Testis (tissue), 2 donors: ENCODE measurements at regions not wholly inside any gene's neighbourhood (a gene's known extent, or its start where the extent isn't known, plus 50 kb on each side); places are given as distances from the start of the nearest gene placed in this dataset.

Experiments used
- CTCF ChIP-seq, 3 experiments: fragments of 450-650 bp in 2 of 3; fragments of 200-600 bp in 1 of 3; sonication (generic) in 1 of 3; IDR thresholded peaks; one replicate each; pipeline ENCODE4 v1.5.1; 2016 to 2019; ENCODE audit warnings: antibody characterized with exemption in 3 of 3, mild to moderate bottlenecking in 2 of 3, moderate library complexity in 1 of 3
- POLR2A ChIP-seq: fragments of 450-650 bp; IDR thresholded peaks from one replicate; pipeline ENCODE4 v1.6.1; 2017; ENCODE audit warnings: antibody characterized with exemption, mild to moderate bottlenecking, moderate library complexity

GRCh38 chr1:238331557-238331956, 440.8 kb upstream of the ZP4 start:
- no peak for TF ChIP-seq CTCF (IDR thresholded peaks at IDR 0.05)
- TF ChIP-seq POLR2A: no peak
